NCI-H524 treated with DMSO at 0.1 percent for 48 hours (cell line): ENCODE measurements at regions not wholly inside any gene's neighbourhood (a gene's known extent, or its start where the extent isn't known, plus 50 kb on each side); places are given as distances from the start of the nearest gene placed in this dataset.

Experiments
- DNase-seq: peaks from one replicate; lab custom pipeline; 2025; lab: John Stamatoyannopoulos, UW

DNA sequence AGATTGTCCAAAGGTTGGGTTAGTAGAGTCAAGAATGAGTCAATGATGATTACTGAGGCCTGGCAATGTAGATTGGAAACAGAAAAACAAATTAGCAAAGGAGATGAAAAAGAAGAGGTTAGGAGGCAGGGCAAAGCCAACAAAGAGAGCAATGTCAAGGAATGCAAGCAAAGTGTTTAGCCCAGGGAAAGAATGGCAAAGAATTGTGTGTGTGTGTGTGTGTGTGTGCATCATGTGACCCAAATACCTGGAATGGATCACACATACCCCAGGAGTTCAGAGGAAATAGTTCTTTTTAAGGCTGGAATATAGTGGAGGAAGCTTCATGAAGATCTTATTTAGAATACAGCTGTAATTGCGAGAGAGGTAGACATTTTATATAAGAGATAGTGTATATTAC is 831.7 kb upstream of the ARPP21 start:
- no peak for DNase-seq

DNA sequence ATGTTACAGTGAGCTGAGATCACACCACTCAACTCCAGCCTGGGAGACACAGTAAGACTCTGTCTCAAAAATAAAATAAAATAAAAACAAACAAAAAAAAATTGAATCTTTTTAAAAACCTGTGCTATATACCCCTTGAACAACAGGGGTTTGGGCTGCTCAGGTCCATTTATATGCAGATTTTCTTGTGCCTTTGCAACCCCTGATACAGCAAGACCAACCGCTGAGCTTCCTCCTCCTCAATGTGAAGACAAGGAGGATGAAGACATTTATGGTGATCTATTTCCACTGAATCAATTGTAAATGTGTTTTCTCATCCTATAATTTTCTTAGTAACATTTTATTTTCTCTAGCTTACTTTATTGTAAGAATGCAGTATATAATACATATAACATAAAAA is 831.0 kb upstream of the ARPP21 start:
- DNase-seq = no peak

DNA sequence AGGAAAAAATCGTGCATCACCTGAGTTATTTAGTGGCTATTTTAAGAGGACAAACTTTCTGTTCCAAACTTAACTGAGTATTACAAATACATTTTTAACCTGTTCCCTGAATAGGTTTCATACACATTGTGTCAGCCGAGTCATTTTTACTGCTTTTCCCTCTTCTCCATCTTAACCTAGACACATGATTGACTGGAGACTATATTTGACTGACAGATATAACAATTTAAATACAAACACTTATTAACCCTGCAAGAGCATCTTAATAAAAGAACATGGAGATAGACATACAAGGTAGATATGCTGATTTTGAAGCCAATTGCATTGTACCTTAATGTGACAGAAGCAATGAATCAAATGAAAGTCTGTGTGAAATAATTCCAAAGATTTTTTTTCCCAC is 810.5 kb upstream of the ARPP21 start:
- DNase-seq = no peak

DNA sequence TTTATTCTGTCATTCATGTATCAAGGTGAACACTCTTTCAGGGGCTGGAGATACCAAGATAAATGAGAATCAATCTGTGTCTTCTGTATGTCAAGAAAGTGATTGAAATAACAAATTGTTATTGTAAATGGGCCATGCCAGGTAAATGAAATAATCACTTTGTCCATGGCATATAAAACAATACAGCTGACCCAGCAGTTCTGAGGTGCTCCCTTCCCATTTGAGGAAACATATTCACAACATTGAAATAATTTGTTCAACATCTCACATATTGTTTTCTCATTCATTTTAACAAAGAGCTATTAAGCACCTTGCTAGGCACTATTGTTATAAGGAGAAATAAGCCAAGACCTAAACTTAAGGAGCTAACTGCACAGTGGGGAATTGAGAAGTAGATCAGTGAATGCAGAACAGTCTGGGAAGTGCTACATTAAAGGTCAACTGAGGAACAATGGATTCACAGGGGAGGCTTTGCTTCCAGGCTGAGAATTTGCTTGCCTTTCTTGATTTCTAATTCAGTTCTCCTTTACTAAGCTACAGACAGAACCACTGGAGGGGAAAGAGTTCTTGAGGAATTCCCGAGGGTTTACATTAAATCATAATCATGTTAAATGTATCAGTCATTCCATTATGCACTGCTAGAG is 806.3 kb upstream of the ARPP21 start:
- no peak for DNase-seq

DNA sequence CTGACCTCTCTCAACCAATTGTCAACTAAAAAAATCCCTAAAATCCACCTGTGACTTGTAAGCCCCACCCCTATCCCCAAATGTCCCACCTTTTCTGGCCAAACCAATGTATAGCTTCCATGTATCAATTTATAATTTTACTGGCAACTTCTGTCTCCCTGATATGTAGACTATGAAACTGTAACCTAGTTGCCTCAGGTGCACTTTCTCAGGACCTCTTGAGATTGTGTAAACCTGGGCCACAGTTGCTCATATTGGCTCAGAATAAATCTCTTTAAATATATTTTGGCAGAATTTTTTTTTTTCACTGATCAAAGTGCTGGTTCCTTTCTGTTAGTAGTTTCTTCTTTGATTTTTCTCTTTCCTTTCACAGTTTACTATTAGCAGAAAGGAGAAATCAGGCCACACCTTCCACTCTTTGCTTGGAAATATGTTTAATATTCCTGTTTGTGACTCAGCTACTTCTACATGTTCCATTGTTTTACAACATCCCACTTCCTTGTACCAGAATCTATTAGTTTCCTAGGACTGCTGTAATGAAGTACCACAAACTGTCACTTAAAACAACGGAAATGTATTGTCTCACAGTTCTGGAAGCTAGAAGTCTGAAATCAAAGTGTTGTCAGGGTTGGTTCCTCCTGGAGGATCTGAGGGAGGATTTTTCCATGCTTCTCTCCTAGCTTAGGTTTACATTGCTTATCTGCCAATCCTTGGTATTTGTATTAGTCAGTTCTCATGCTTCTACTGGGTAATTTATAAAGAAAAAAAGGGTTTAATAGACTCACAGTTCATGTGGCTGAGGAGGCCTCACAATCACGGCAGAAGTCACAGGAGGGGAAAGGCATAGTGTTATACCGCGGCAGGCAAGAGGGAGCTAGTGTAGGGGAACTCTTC is 801.2 kb upstream of the ARPP21 start:
- no peak for DNase-seq

DNA sequence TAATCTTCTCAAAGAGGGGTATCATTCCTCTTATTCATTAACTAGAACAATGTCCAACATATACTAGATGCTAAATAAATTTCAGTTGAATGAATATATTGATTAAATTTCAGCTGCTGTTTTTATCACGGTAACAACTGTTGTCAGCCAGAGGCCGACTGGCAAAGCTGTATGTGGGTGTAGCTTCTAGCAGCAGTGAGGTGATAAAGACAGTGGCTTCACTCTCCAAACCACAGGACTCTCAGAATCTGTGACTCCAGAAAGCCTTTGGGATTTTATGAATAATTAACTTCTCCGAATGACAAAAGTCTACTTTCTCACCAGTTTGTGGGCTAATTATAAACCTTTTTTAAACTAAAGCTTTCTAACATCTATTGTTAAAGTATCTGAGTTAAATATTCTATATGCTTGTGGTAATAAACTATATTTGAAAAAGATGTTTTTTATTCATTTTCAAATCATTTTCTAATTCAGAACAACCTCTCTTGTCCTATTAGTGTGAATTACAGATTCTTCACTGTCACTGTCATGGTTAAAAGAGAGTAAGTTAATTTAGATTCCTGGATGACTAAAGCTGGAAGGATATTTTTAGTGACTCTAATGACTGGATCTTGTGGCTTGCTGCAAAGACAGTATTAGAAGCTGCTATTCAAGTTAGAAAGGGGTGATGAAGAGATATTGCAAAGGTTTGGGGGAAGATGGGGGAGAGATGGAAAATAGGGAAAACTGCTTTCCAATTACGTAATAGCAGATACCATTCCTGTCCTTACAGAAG is 796.4 kb upstream of the ARPP21 start:
- no peak for DNase-seq

DNA sequence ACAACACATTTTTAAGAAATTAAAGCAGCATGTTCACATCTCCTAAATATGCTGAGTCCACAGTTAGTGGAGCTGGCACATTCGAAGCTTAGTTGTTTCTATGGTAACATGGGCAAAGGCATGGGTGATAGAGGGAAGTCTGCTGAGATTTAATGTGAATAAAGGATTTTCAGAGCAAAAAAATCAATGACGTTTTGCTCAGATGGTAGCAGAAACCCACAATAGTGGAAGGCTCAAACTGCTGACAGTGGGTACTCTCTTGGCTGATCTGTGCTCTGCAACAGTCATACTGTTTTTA is 795.1 kb upstream of the ARPP21 start:
- DNase-seq = no peak

DNA sequence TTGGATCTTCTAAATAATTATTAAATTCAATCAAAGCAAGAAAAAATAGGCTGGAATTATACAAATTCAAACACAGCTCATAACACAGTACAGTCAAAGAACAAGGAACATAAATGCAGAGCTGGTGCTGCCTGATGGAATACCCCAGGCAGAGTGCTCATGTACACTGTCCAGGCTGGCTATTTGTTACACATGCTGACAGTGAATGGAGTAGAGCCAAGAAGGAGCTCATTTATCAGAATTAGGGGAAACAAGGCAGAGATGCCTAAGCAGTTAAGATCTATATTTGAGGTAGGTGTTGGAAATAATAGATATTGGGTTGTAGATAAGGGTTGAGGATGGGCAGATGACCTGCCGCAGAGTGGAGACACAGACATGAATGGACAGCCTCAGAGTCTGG is 788.2 kb upstream of the ARPP21 start:
- no peak for DNase-seq

DNA sequence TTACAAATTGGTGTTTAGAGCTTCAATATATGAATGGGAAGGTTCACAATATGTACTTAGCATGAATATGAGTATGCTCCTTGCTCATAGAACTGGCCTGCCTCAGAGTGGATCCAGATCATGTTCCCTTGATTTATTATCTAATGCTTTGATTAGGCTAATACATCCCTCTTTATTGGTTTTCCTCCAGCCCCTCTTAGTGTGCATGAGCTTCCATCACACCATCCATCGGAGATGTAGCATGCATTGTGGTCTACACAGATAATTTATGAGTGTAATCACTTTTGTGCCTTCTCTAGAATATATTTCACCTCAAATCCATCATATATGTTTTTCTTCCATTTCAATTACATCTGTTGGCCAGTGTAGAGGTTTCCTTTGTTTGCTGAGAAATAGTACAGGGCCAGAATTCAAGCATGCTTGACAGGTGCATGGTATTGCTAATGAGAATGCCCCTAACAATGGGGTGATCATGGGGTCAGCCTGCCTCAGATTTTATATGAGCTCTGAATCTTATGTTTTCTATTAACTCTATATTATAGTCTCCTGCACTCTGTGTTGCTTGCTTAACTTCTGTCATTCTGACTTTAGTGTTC is 786.4 kb upstream of the ARPP21 start:
- no peak for DNase-seq

DNA sequence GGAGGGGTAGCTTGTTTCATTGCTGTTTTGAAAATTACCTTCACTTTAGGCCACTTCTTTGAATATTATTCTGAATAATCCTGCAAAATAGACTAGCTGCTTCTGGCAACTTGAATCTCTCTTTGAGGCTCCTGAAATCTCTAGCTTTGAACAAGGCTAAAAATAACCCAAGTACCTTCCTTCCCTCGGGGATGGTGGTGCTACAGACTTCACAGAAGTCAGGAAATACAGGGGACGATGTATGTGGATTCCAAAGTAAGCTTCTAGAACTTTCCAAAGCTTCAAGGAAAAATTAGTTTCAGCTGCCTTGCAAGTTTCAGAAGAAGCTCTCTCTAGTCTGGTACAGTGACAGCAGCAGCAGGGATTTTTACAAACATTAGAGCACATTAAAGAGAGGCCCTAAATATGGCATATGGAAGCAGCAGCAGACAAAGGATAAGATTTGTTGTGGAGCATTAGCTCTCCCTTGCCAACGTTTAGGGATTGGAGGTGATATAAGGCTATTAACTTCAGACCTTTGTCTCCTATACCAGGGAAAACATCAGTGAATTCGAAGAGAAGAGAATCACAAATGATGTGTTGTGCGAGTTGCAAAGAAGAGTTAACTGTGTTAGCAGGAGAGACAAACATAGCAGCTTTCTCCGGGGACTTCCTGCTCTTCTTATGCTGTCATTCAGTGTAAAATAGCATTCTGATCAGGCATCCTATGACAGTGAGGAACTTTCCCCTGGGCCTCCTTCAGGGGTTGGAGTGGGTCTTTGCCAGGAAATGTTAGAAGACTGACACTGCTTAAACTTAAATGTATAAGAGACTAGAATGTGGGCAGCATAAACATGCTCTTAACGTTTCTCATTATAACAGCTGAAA is 783.0 kb upstream of the ARPP21 start:
- DNase-seq = no peak

DNA sequence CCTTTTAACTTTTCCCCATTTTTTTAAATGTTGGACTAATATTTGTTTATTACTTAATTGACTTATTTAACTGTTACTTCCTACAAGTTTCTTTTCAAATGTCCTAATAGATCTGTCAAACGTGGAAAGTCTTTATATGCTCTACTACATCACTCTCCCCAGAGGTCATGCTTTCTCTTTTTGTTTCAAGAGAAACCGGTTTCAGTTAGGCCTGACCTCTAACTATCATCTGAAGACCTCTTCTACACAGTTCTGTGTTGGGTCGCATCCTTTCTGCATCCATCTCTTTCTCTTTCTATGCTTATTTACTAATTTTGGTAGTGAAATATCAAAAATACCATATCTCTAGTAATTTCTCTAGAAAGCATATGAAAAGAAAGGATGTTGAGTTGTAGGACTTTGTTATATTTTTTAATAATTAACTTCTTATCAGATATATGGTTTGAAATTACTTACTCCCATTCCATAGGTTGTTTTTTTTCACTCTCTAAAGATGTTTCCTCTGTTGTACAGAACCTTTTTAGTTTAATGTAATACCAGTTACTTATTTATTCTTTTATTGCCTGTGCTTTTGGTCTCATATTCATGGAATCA is 781.2 kb upstream of the ARPP21 start:
- DNase-seq = no peak

DNA sequence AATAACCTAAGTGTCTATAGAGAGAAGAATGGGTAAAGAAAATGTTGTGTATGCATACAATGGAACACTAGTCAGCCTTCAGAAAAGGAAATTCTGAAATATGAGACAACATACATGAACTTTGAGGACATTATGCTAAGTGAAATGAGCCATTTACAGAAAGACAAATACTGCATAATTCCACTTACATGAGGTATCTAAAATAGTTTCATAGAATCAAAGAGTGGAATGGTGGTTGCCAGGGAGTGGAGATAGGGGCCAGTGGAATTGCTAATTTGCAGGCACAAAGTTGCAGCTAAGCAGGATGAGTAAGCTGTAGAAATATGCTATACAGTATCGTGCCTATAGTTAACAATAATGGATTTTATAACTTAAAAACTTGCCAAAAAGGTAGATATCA is 779.6 kb upstream of the ARPP21 start:
- no peak for DNase-seq

DNA sequence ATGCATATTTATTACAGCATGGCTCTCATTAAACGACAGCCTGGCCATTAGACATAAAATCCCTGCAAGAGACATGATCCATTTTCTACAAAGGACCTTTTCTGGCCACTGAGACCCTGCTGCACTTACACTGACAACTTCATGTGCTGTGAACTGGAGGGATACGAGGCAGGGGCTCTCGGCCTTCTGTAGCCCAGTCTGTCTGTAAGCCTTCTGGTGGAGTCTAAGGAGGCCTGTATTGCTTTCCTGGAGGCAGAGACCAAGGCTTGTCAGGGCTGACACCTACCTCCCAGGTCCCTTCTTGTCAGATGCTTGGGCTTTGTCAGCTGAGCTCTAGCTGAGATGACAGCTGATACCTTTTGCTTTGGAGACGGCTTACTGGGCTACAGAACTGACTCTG is 776.9 kb upstream of the ARPP21 start:
- no peak for DNase-seq

DNA sequence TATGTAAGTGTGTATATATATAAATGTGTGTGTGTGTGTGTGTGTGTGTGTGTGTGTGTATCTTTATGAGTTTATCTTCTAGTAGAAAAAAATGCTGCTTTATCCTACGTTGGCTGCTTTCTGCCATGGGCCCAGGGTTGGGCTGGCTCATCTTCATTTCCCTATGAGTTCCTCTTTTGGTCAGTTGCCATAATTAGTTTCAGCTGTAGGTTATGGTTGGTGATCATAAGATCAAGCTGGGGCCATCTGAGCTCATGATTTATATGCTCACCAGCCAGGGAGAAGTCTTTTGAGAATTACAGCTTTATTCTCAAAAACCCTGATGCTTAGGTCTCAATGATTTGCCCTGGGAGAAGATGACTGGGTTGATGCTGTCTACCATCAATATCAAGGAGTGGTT is 775.8 kb upstream of the ARPP21 start:
- DNase-seq = no peak

DNA sequence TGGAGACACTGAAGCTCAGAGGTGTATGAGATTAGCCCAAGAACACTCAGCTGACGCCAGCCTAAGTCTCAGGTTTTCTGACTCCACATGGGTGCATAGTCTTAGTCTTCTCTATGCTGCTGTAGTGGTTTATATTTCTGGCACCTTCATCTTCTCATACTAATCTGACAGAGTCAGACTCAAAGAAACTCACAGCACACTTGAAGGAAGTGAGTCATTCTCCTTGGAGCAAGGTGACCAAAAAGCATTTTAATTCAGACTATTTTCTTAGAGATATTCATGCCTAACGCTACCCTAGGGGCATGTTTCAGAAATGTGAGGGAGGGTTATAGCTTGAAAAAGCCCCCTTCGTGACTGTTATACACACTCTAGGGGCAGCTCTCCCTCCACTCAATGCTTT is 775.3 kb upstream of the ARPP21 start:
- no peak for DNase-seq

DNA sequence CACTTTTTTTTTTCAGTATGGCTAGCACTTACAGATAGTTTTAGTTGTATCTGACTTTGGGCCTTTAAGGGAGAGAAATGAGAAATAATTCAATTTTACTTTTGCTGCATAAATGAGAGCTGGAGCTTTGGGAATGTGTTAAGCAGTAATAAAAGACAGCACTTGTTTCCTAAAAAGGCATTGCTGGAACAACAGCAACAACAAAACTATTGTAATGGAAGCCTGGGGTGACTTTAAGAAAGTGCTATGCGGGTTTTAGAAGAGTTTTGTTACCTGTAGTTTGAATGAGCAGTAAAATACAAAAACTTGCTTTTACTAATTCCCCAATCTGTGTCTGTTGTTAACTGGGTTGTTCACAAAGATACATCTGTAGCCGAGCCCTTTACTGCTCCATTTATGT is 774.0 kb upstream of the ARPP21 start:
- no peak for DNase-seq

DNA sequence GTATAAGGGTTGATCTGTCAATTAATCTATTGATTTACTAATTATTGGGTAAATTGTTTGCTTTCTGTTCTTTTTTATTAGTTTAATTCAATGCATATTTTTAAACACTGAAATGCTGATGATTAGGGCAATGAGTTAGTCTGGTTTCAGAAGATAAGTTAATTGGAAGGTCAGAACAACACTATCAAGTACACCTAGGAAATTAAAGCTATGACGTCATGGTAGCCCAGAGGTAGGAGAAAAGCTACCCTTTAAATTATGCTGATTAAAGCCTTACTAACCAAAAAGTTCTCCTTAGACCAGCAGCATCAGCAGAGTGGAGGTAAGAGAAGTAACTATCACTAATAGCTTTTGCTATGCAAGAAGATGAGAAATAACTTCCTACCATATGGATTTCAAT is 770.4 kb upstream of the ARPP21 start:
- no peak for DNase-seq

DNA sequence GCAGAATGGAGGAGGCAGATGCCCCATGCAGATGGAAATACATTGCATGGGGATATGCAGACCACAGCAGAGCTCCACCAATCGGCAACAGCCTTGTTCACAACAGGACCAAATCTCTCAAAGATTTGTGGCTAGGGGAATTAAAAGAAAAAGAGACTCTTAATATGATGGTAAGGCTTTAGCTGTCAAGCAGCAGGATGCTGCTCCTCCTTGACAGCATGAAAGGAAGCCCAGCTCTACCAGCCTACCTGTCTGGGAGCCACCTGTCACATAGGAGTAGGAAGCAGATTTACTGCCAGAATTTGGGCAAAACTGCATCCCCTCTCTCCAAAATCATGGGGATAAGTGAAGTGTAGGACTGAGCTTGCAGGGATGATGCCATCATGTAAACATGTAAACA is 769.6 kb upstream of the ARPP21 start:
- DNase-seq = no peak

DNA sequence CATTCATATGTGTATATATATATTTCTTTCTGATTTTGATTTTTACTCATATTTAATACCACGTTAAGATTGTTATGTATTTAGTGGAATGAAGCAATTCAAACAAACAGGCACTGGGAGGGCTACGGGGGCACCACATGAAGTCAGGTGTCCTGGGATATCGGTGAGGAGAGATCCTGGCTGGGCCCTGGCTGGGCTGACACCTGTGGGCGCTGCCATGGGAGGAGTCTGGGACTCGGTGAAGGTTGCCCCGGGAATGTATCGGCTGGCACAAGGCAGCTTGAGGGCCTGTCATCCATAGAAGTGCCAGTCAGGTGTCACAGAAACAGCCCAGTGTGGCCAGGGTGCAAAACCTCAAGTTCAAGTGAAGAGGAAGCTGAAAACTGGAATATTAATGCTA is 766.9 kb upstream of the ARPP21 start:
- DNase-seq = no peak

DNA sequence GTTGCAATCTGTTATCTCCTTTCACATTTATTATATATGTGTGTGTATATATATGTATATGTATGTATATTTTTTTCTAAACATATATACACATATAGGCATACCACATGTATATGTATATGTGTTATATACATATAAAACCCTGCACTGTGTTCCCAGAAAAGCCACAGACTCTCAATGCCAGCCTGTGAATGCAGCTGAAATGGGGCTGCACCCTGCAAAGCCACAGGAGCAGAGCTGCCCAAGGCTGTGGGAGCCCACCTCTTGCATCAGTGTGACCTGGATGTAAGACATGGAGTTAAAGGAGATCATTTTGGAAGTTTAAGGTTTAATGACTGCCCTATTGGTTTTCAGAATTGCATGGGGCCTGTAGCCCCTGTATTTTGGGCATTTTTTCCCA is 762.3 kb upstream of the ARPP21 start:
- DNase-seq = no peak

DNA sequence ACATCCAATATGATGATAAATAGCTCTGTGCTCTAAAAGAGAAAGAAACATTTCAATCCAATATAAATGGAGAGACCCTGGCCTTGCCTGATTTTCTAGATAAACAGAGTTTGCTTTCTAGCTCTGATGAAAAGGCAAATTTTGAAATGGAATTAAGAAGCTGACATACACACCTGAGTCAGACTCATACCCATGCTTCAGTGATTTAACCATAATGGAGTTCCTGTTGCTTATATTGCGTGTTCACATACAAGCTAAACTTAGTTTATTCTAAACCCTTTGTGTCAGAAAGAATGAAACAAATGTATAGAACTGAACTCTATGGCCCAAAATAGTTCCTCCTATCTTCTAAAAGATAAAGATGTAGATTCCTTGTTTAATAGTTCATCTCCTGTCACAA is 760.8 kb upstream of the ARPP21 start:
- no peak for DNase-seq
